ENCODE measurements at regions not wholly inside any gene's neighbourhood (a gene's known extent, or its start where the extent isn't known, plus 50 kb on each side); places are given as distances from the start of the nearest gene placed in this dataset.

- POLR2A ChIA-PET, result no interaction called here
- CTCF ChIA-PET, result no interaction called here
Observed at GRCh38 chr5:85849411-85849810, 768.3 kb upstream of the COX7C start.

GRCh38 chr5:85865296-85865695 is 752.4 kb upstream of the COX7C start:
- Histone ChIP-seq H3K4me1 (ENCODE audit: control insufficient read depth, insufficient read depth, low read length) (no peaks in the 10 kb centered on the region), H3K27me3 (ENCODE audit: control insufficient read depth, insufficient read depth, low read length) (no peaks in the 10 kb centered on the region), H3K27ac (ENCODE audit: low read length) (no peak overlapping the region), H3K9me3 (ENCODE audit: control insufficient read depth, insufficient read depth, low read depth, low read length) (no peaks in the 10 kb centered on the region), H3K36me3 (ENCODE audit: control insufficient read depth, insufficient read depth, low read length) (no peaks in the 10 kb centered on the region), H3K4me3 (ENCODE audit: low read depth in 2 of 2, low read length in 2 of 2) (no peak overlapping the region)
- ChIA-PET CTCF (no interaction called here), POLR2A (no interaction called here)
- intact Hi-C loops (cut with micrococcal nuclease; ENCODE audit: unreplicated experiment), result no loop called here
- ATAC-seq, result no peak
- no TSS peak for BruUV-seq (replicated peaks)
- in situ Hi-C loops (cut with HindIII; ENCODE audit: low pct_unique_long_range_greater_than_20kb, low sequenced_read_pairs), result no loop called here
- TF ChIP-seq TCF7L2 (IDR thresholded peaks at IDR 0.05; ENCODE audit: low read depth, low read length) (no peak), POLR2AphosphoS5 (IDR thresholded peaks at IDR 0.05; ENCODE audit: low read depth, low read length) (no peak), SIN3A (IDR thresholded peaks at IDR 0.05; ENCODE audit: borderline replicate concordance, insufficient read depth, low read depth, low read length) (no peak), CTCF (IDR thresholded peaks at IDR 0.05) (no peak), REST (IDR thresholded peaks at IDR 0.05; ENCODE audit: insufficient read depth in 1 of 2, low read depth in 2 of 2, low read length in 1 of 2) (no peak)
- no peak for DNase-seq (ENCODE audit: low read depth, low spot score)

More at GRCh38 chr5:85849411-85849810, 768.3 kb upstream of the COX7C start:
- Histone ChIP-seq H3K4me1 (ENCODE audit: control insufficient read depth, insufficient read depth, low read length) (no peaks in the 10 kb centered on the region), H3K36me3 (ENCODE audit: control insufficient read depth, insufficient read depth, low read length) (no peaks in the 10 kb centered on the region; the same call in 1 of the 2 replicates), H3K27me3 (ENCODE audit: control insufficient read depth, insufficient read depth, low read length) (no peaks in the 10 kb centered on the region), H3K9me3 (ENCODE audit: control insufficient read depth, insufficient read depth, low read depth, low read length) (no peaks in the 10 kb centered on the region), H3K27ac (ENCODE audit: low read length) (no peak overlapping the region), H3K4me3 (ENCODE audit: low read depth in 2 of 2, low read length in 2 of 2) (no peak overlapping the region)
- ATAC-seq, result no peak
- TF ChIP-seq SIN3A (IDR thresholded peaks at IDR 0.05; ENCODE audit: borderline replicate concordance, insufficient read depth, low read depth, low read length) (no peak), REST (IDR thresholded peaks at IDR 0.05; ENCODE audit: insufficient read depth in 1 of 2, low read depth in 2 of 2, low read length in 1 of 2) (no peak), TCF7L2 (IDR thresholded peaks at IDR 0.05; ENCODE audit: low read depth, low read length) (no peak), CTCF (IDR thresholded peaks at IDR 0.05) (no peak), POLR2AphosphoS5 (IDR thresholded peaks at IDR 0.05; ENCODE audit: low read depth, low read length) (no peak)
- DNase-seq (ENCODE audit: low read depth, low spot score), result no peak
- in situ Hi-C loops (cut with HindIII; ENCODE audit: low pct_unique_long_range_greater_than_20kb, low sequenced_read_pairs) (no loop called here), intact Hi-C loops (cut with micrococcal nuclease; ENCODE audit: unreplicated experiment) (no loop called here)
- BruUV-seq (replicated peaks), result no TSS peak

All from Panc1 (cell line).